ENCODE measurements at regions not wholly inside any gene's neighbourhood (a gene's known extent, or its start where the extent isn't known, plus 50 kb on each side); places are given as distances from the start of the nearest gene placed in this dataset.

- Histone ChIP-seq H3K27ac (no peak overlapping the region), H3K36me3 (no peaks in the 10 kb centered on the region), H3K4me3 (no peak overlapping the region), H3K27me3 (no peaks in the 10 kb centered on the region), H3K4me1 (peaks cover 0 to 5% (median 0%) of the 10 kb centered on the region in 3 donors), H3K9me3 (no peaks in the 10 kb centered on the region)
- intact Hi-C loops (cut with DNase I) = no loop called here
- TF ChIP-seq CTCF (IDR thresholded peaks at IDR 0.05) = no peak
- no peak for TF ChIP-seq POLR2A (IDR thresholded peaks at IDR 0.05)
- 65 to 76% methylated on average over 3 of the region's 3 CpGs for WGBS, 2 donors
- no peak for DNase-seq
Observed at GRCh38 chr12:25794571-25794970, 163.9 kb upstream of the RASSF8 start.

GRCh38 chr12:25796523-25797000, 161.9 kb upstream of the RASSF8 start:
- TF ChIP-seq POLR2A (IDR thresholded peaks at IDR 0.05) (no peak), CTCF (IDR thresholded peaks at IDR 0.05) (no peak)
- H3K27ac ChIP-seq = no peak overlapping the region
- H3K36me3 ChIP-seq = no peaks in the 10 kb centered on the region
- no peaks in the 10 kb centered on the region for H3K27me3 ChIP-seq
- no peak overlapping the region for H3K4me3 ChIP-seq
- no peak for DNase-seq
- WGBS, 2 donors = 62% methylated on average over 1 to 2 of the region's 2 CpGs
- intact Hi-C loops (cut with DNase I) = no loop called here
- H3K9me3 ChIP-seq = no peaks in the 10 kb centered on the region
- H3K4me1 ChIP-seq = peaks cover 0 to 6% (median 1%) of the 10 kb centered on the region in 3 donors

DNA sequence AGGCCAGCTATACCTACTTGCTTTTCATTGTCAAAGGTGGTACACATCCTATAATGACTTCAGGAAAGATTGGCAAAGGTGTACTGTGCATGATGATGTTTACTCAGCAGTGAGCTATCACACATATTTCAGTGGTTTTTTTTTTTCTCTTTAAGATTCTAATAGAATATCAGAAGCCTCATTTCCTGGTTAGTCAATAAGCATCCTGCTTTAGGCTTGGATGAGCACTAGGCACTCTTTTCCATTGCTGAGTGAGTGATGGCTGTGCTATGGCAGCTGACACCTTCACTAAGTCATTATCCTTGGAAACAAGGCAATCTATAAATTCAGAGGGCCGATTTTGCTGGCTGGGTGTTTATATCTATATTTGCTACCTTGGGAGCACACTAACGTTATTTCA, 161.1 kb upstream of the RASSF8 start:
- TF ChIP-seq CTCF (IDR thresholded peaks at IDR 0.05) (no peak), POLR2A (IDR thresholded peaks at IDR 0.05) (no peak)
- no peak for DNase-seq
- Histone ChIP-seq H3K27me3 (no peaks in the 10 kb centered on the region), H3K4me1 (peaks cover 0 to 14% (median 4%) of the 10 kb centered on the region in 3 donors), H3K9me3 (no peaks in the 10 kb centered on the region), H3K27ac (no peak overlapping the region), H3K4me3 (no peak overlapping the region), H3K36me3 (no peaks in the 10 kb centered on the region)
- 57 to 59% methylated on average over 2 of the region's 2 CpGs for WGBS, 2 donors
- intact Hi-C loops (cut with DNase I) = no loop called here

DNA sequence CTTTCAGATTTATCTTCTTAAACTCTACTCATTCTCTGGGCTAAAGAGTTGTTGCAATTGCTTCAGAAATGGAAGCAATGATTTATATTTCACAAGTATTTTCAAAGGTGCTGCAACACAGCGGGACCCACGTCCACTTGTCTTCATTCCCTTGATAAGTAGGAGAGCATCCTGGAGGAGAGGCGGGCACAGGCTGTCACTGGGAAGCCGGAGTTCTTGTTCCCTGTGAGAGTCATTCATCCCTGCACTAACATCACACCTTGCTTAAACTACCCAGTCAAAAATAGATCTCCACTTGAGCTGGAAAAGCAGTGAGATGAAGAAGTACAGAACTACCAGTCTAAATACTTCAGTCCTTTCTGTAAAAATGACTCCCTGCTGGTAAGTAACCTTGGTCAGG, 160.5 kb upstream of the RASSF8 start:
- DNase-seq = no peak
- no peaks in the 10 kb centered on the region for H3K9me3 ChIP-seq
- H3K4me3 ChIP-seq = no peak overlapping the region
- peaks cover 0 to 15% (median 4%) of the 10 kb centered on the region in 3 donors for H3K4me1 ChIP-seq
- intact Hi-C loops (cut with DNase I) = no loop called here
- no peaks in the 10 kb centered on the region for H3K27me3 ChIP-seq
- WGBS, 2 donors = 85 to 88% methylated on average over 4 of the region's 4 CpGs
- no peak for TF ChIP-seq CTCF (IDR thresholded peaks at IDR 0.05)
- TF ChIP-seq POLR2A (IDR thresholded peaks at IDR 0.05) = no peak
- H3K36me3 ChIP-seq = no peaks in the 10 kb centered on the region
- no peak overlapping the region for H3K27ac ChIP-seq

- DNase-seq = no peak
- TF ChIP-seq POLR2A (IDR thresholded peaks at IDR 0.05) (no peak), CTCF (IDR thresholded peaks at IDR 0.05) (no peak)
- no peaks in the 10 kb centered on the region for H3K9me3 ChIP-seq
- no peaks in the 10 kb centered on the region for H3K27me3 ChIP-seq
- intact Hi-C loops (cut with DNase I) = no loop called here
- peaks cover 0 to 15% (median 4%) of the 10 kb centered on the region in 3 donors for H3K4me1 ChIP-seq
- WGBS, 2 donors = 88 to 100% methylated on average over 1 of the region's 1 CpG
- no peak overlapping the region for H3K4me3 ChIP-seq
- no peaks in the 10 kb centered on the region for H3K36me3 ChIP-seq
- no peak overlapping the region for H3K27ac ChIP-seq
Observed at GRCh38 chr12:25800101-25800500, 158.4 kb upstream of the RASSF8 start.

Measured in esophagus squamous epithelium (tissue), 5 donors.